DOHH2 (cell line): ENCODE measurements at regions not wholly inside any gene's neighbourhood (a gene's known extent, or its start where the extent isn't known, plus 50 kb on each side); places are given as distances from the start of the nearest gene placed in this dataset.

Source experiments
- H3F3A ChIP-seq: fragments of 200-600 bp; sonication (generic), shearing (Covaris generic); 2 replicates; pipeline ENCODE4 v1.6.0; 2016; ENCODE audit warnings: antibody characterized with exemption, mild to moderate bottlenecking; ENCODE audit not compliant: control insufficient read depth, insufficient read depth
- H3K27ac ChIP-seq: fragments of 200-600 bp; sonication (generic); 2 replicates; pipeline ENCODE4 v1.5.1; 2014; ENCODE audit warnings: low read depth, mild to moderate bottlenecking, low read length, moderate library complexity
- H3K27me3 ChIP-seq: fragments of 200-600 bp; sonication (generic); 2 replicates; pipeline ENCODE4 v1.6.1; 2014; ENCODE audit warnings: mild to moderate bottlenecking, low read length, mixed read lengths; ENCODE audit not compliant: control insufficient read depth
- H3K36me3 ChIP-seq: fragments of 200-600 bp; sonication (generic); 2 replicates; pipeline ENCODE4 v1.6.1; 2014; ENCODE audit warnings: mild to moderate bottlenecking, low read length, moderate library complexity, mixed read lengths; ENCODE audit not compliant: control insufficient read depth
- H3K4me1 ChIP-seq: fragments of 200-600 bp; sonication (generic); 2 replicates; pipeline ENCODE4 v1.6.1; 2014; ENCODE audit warnings: mild to moderate bottlenecking, low read length, mixed read lengths; ENCODE audit not compliant: control insufficient read depth
- H3K4me2 ChIP-seq: fragments of 200-600 bp; sonication (generic); 2 replicates; pipeline ENCODE4 v1.6.0; 2014; ENCODE audit warnings: mild to moderate bottlenecking, low read length, moderate library complexity
- H3K4me3 ChIP-seq: fragments of 200-600 bp; sonication (generic); 2 replicates; pipeline ENCODE4 v1.5.1; 2014; ENCODE audit warnings: mild to moderate bottlenecking, low read length, mixed read lengths
- H3K79me2 ChIP-seq: fragments of 200-600 bp; sonication (generic); 2 replicates; pipeline ENCODE4 v1.6.1; 2014; ENCODE audit warnings: mild to moderate bottlenecking, low read length, mixed read lengths; ENCODE audit not compliant: control insufficient read depth
- H3K9me2 ChIP-seq: fragments of 200-600 bp; sonication (generic); replicated peaks from 2 replicates; pipeline ENCODE4 v1.6.1; 2014; ENCODE audit warnings: mild to moderate bottlenecking, low read length, mixed read lengths; ENCODE audit not compliant: control insufficient read depth
- H3K9me3 ChIP-seq: fragments of 200-600 bp; sonication (generic); 2 replicates; pipeline ENCODE4 v1.6.1; 2014; ENCODE audit warnings: antibody characterized with exemption, low read length, mixed read lengths; ENCODE audit not compliant: control insufficient read depth, insufficient read depth
- H4K20me1 ChIP-seq: fragments of 200-600 bp; sonication (generic); 2 replicates; pipeline ENCODE4 v1.6.0; 2014; ENCODE audit warnings: low read depth, mild to moderate bottlenecking, antibody characterized with exemption, low read length, moderate library complexity; ENCODE audit not compliant: control insufficient read depth, insufficient read depth
- EZH2phosphoT487 ChIP-seq: fragments of 200-600 bp; sonication (generic); IDR thresholded peaks from 2 replicates; pipeline ENCODE4 v1.6.1; 2017; ENCODE audit warnings: borderline replicate concordance, mild to moderate bottlenecking, antibody characterized with exemption, low read length, moderate library complexity, mixed read lengths
- TF ChIP-seq, protein P1 (sequence below): fragments of 200-600 bp; sonication (generic); IDR thresholded peaks from one replicate; pipeline ENCODE4 v1.5.1; 2014; ENCODE audit warnings: antibody characterized with exemption, mild to moderate bottlenecking, low read depth, low read length; ENCODE audit not compliant: poor library complexity, severe bottlenecking

DNA sequence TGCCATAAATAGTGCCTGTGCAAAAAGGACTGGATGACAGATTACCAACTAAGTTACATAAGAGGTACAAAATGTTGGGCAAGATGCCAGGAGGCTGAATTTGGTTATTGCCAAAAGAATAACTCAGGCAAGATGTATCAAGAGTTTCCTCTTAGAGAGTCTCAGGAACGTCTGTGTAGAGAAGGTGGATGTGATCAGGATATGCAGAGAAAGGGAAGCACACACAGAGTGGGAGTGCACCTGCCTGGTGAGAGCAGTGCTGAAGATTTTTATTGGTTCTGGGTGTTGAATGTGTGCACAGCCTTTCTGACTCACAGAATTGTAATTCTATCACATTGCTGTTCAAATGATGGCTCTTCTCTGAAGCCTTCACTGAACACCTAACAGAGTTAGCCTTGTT lies 156.8 kb upstream of the HS3ST1 start:
- H3K9me3 ChIP-seq, result no peaks in the 10 kb centered on the region
- H3F3A ChIP-seq, result no peaks in the 10 kb centered on the region
- no peaks in the 10 kb centered on the region for H4K20me1 ChIP-seq
- H3K4me2 ChIP-seq, result no peak overlapping the region
- no peak overlapping the region for H3K27ac ChIP-seq
- no peaks in the 10 kb centered on the region for H3K4me1 ChIP-seq
- H3K9me2 ChIP-seq, result no peaks in the 10 kb centered on the region
- no peaks in the 10 kb centered on the region for H3K27me3 ChIP-seq
- no peak for TF ChIP-seq EZH2phosphoT487
- TF ChIP-seq, protein P1, sequence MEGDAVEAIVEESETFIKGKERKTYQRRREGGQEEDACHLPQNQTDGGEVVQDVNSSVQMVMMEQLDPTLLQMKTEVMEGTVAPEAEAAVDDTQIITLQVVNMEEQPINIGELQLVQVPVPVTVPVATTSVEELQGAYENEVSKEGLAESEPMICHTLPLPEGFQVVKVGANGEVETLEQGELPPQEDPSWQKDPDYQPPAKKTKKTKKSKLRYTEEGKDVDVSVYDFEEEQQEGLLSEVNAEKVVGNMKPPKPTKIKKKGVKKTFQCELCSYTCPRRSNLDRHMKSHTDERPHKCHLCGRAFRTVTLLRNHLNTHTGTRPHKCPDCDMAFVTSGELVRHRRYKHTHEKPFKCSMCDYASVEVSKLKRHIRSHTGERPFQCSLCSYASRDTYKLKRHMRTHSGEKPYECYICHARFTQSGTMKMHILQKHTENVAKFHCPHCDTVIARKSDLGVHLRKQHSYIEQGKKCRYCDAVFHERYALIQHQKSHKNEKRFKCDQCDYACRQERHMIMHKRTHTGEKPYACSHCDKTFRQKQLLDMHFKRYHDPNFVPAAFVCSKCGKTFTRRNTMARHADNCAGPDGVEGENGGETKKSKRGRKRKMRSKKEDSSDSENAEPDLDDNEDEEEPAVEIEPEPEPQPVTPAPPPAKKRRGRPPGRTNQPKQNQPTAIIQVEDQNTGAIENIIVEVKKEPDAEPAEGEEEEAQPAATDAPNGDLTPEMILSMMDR, result no peak
- H3K36me3 ChIP-seq, result no peaks in the 10 kb centered on the region
- H3K79me2 ChIP-seq, result no peaks in the 10 kb centered on the region
- H3K4me3 ChIP-seq, result no peak overlapping the region

DNA sequence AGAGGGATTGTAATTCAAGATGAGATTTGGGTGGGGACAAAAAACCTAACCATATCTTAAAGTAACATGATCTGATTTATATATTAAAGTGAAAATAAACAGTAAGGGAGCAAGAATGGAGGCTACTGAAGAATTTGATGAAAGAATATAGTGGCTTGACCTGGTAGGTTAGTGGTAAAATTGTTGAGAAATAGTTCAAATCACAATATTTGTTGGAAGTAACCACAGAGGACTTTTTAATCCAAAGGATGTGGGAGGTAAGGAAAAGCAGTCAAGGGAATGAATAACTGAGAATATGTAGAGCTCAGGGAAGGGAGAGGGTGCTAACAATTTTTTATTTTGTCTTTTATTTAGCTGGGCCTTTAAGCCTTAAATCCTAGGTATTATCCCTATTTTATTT lies 139.8 kb upstream of the HS3ST1 start:
- Histone ChIP-seq H3K27ac (no peak overlapping the region), H3K9me2 (no peaks in the 10 kb centered on the region), H3K36me3 (no peaks in the 10 kb centered on the region), H3K4me3 (no peak overlapping the region), H3K79me2 (no peaks in the 10 kb centered on the region), H3K27me3 (no peaks in the 10 kb centered on the region), H3F3A (no peaks in the 10 kb centered on the region), H3K4me2 (no peak overlapping the region), H3K4me1 (no peaks in the 10 kb centered on the region), H3K9me3 (no peaks in the 10 kb centered on the region), H4K20me1 (no peaks in the 10 kb centered on the region)
- TF ChIP-seq EZH2phosphoT487, result no peak
- TF ChIP-seq, protein P1, result no peak

GRCh38 chr4:11566444-11567022 lies 137.8 kb upstream of the HS3ST1 start:
- Histone ChIP-seq H4K20me1 (no peaks in the 10 kb centered on the region), H3K9me2 (no peaks in the 10 kb centered on the region), H3K9me3 (no peaks in the 10 kb centered on the region), H3F3A (no peaks in the 10 kb centered on the region), H3K27me3 (no peaks in the 10 kb centered on the region), H3K79me2 (no peaks in the 10 kb centered on the region), H3K4me2 (no peak overlapping the region), H3K36me3 (no peaks in the 10 kb centered on the region), H3K4me1 (no peaks in the 10 kb centered on the region), H3K27ac (no peak overlapping the region), H3K4me3 (no peak overlapping the region)
- no peak for TF ChIP-seq EZH2phosphoT487
- TF ChIP-seq, protein P1, result no peak
